Activated CD4-positive, alpha-beta T cell treated with anti-CD3 and anti-CD28 coated beads for 36 hours (primary cell): ENCODE measurements at regions not wholly inside any gene's neighbourhood (a gene's known extent, or its start where the extent isn't known, plus 50 kb on each side); places are given as distances from the start of the nearest gene placed in this dataset.

ENCODE experiments used
- ATAC-seq: fragments of 200-7000 bp; cut with Tn5 transposase; one replicate; pipeline ENCODE4 v1.10.0; 2021; ENCODE audit warnings: mild to moderate bottlenecking, moderate library complexity
- CTCF ChIA-PET: fragments of 350-600 bp; sonication (Branson Sonifier 250); formaldehyde crosslinking; loops from one replicate; lab custom pipeline; 2021; ENCODE audit warnings: antibody characterized with exemption; lab: Charles Lee
- POLR2A ChIA-PET: fragments of 350-600 bp; sonication (Branson Sonifier 250); formaldehyde crosslinking; loops from one replicate; lab custom pipeline; 2021; ENCODE audit warnings: antibody characterized with exemption, inconsistent platforms; lab: Charles Lee
- DNase-seq: peaks from one replicate; pipeline ENCODE4 v3.0.0-alpha.2; 2020
- H3K27ac Mint-ChIP-seq: one replicate; pipeline ENCODE4 v1.8.0; 2021; ENCODE audit warnings: mixed read lengths
- H3K27me3 Mint-ChIP-seq: one replicate; pipeline ENCODE4 v1.8.0; 2021; ENCODE audit warnings: mixed read lengths
- H3K36me3 Mint-ChIP-seq: one replicate; pipeline ENCODE4 v1.8.0; 2021; ENCODE audit warnings: low read depth, mixed read lengths
- H3K4me1 Mint-ChIP-seq: one replicate; pipeline ENCODE4 v1.8.0; 2021; ENCODE audit warnings: mixed read lengths
- H3K4me3 Mint-ChIP-seq: one replicate; pipeline ENCODE4 v1.8.0; 2021; ENCODE audit warnings: mild to moderate bottlenecking, moderate library complexity, mixed read lengths
- H3K9me3 Mint-ChIP-seq: one replicate; pipeline ENCODE4 v1.8.0; 2021; ENCODE audit warnings: low read depth, mixed read lengths
- intact Hi-C, 2 experiments: fragments of 100-400 bp; cut with DNase I in 1 of 2; cut with micrococcal nuclease in 1 of 2; formaldehyde crosslinking; loops; one replicate each; pipeline versions ENCODE4 v1.14.2 to v1.15.1; 2022 to 2024; cut with DNase I, micrococcal nuclease

GRCh38 chr10:94043431-94043990 lies 49.8 kb downstream of the PLCE1 start:
- peaks cover 2% of the 10 kb centered on the region for H3K9me3 Mint-ChIP-seq
- H3K4me3 Mint-ChIP-seq = no peak overlapping the region
- H3K36me3 Mint-ChIP-seq = no peaks in the 10 kb centered on the region
- POLR2A ChIA-PET = no interaction called here
- no peaks in the 10 kb centered on the region for H3K27me3 Mint-ChIP-seq
- no peak overlapping the region for H3K27ac Mint-ChIP-seq
- H3K4me1 Mint-ChIP-seq = peaks cover 3% of the 10 kb centered on the region
- ATAC-seq (no peak), DNase-seq (no peak)
- intact Hi-C loops = no loop called here
- CTCF ChIA-PET = no interaction called here

GRCh38 chr10:94046098-94046497 lies 52.4 kb downstream of the PLCE1 start:
- ChIA-PET CTCF (no interaction called here), POLR2A (no interaction called here)
- no peak overlapping the region for H3K4me3 Mint-ChIP-seq
- no peaks in the 10 kb centered on the region for H3K9me3 Mint-ChIP-seq
- DNase-seq = no peak
- peaks cover 8% of the 10 kb centered on the region for H3K27me3 Mint-ChIP-seq
- no peaks in the 10 kb centered on the region for H3K36me3 Mint-ChIP-seq
- ATAC-seq = no peak
- intact Hi-C loops = no loop called here
- peaks cover 3% of the 10 kb centered on the region for H3K4me1 Mint-ChIP-seq
- H3K27ac Mint-ChIP-seq = no peak overlapping the region

- no peaks in the 10 kb centered on the region for H3K36me3 Mint-ChIP-seq
- H3K9me3 Mint-ChIP-seq = no peaks in the 10 kb centered on the region
- intact Hi-C loops = no loop called here
- no peak overlapping the region for H3K4me3 Mint-ChIP-seq
- H3K27me3 Mint-ChIP-seq = peaks cover 8% of the 10 kb centered on the region
- no peak for ATAC-seq
- DNase-seq = no peak
- CTCF ChIA-PET = no interaction called here
- peaks cover under 1% of the 10 kb centered on the region for H3K4me1 Mint-ChIP-seq
- H3K27ac Mint-ChIP-seq = no peak overlapping the region
- POLR2A ChIA-PET = no interaction called here
Measured at GRCh38 chr10:94047293-94047692, 53.6 kb downstream of the PLCE1 start.

- H3K4me1 Mint-ChIP-seq = no peaks in the 10 kb centered on the region
- H3K9me3 Mint-ChIP-seq = no peaks in the 10 kb centered on the region
Measured at GRCh38 chr10:94049911-94050310, 56.2 kb downstream of the PLCE1 start.

GRCh38 chr10:94052281-94052680 lies 58.5 kb downstream of the PLCE1 start:
- DNase-seq (no peak), ATAC-seq (no peak)
- Mint-ChIP-seq H3K27ac (no peak overlapping the region), H3K4me1 (no peaks in the 10 kb centered on the region), H3K9me3 (no peaks in the 10 kb centered on the region), H3K36me3 (no peaks in the 10 kb centered on the region), H3K27me3 (peaks cover 8% of the 10 kb centered on the region), H3K4me3 (no peak overlapping the region)
- intact Hi-C loops = no loop called here
- POLR2A ChIA-PET = no interaction called here
- CTCF ChIA-PET = no interaction called here

More at GRCh38 chr10:94049911-94050310, 56.2 kb downstream of the PLCE1 start:
- DNase-seq (no peak), ATAC-seq (no peak)
- intact Hi-C loops = no loop called here
- Mint-ChIP-seq H3K36me3 (no peaks in the 10 kb centered on the region), H3K4me3 (no peak overlapping the region), H3K27me3 (peaks cover 8% of the 10 kb centered on the region), H3K27ac (no peak overlapping the region)
- ChIA-PET CTCF (no interaction called here), POLR2A (no interaction called here)

- no peak overlapping the region for H3K4me3 Mint-ChIP-seq
- DNase-seq (no peak), ATAC-seq (no peak)
- H3K36me3 Mint-ChIP-seq = no peaks in the 10 kb centered on the region
- H3K9me3 Mint-ChIP-seq = no peaks in the 10 kb centered on the region
- peaks cover 8% of the 10 kb centered on the region for H3K27me3 Mint-ChIP-seq
- H3K27ac Mint-ChIP-seq = no peak overlapping the region
- intact Hi-C loops = no loop called here
- ChIA-PET POLR2A (no interaction called here), CTCF (no interaction called here)
- H3K4me1 Mint-ChIP-seq = no peaks in the 10 kb centered on the region
Measured at GRCh38 chr10:94052866-94053791, 59.4 kb downstream of the PLCE1 start.

GRCh38 chr10:94059178-94059883 lies 65.6 kb downstream of the PLCE1 start:
- intact Hi-C loops = no loop called here
- POLR2A ChIA-PET = no interaction called here
- Mint-ChIP-seq H3K36me3 (no peaks in the 10 kb centered on the region), H3K4me3 (no peak overlapping the region), H3K4me1 (no peaks in the 10 kb centered on the region), H3K27me3 (peaks cover 8% of the 10 kb centered on the region), H3K27ac (no peak overlapping the region), H3K9me3 (no peaks in the 10 kb centered on the region)
- ATAC-seq (no peak), DNase-seq (no peak)
- CTCF ChIA-PET = no interaction called here

- H3K9me3 Mint-ChIP-seq = no peaks in the 10 kb centered on the region
- H3K27me3 Mint-ChIP-seq = peaks cover 8% of the 10 kb centered on the region
- ATAC-seq = no peak
- no peaks in the 10 kb centered on the region for H3K36me3 Mint-ChIP-seq
- CTCF ChIA-PET = no interaction called here
- intact Hi-C loops = no loop called here
- H3K4me1 Mint-ChIP-seq = no peaks in the 10 kb centered on the region
- H3K4me3 Mint-ChIP-seq = no peak overlapping the region
- H3K27ac Mint-ChIP-seq = no peak overlapping the region
- POLR2A ChIA-PET = no interaction called here
- DNase-seq = no peak
Measured at GRCh38 chr10:94061026-94061425, 67.3 kb downstream of the PLCE1 start.

- no peak for DNase-seq
- Mint-ChIP-seq H3K4me3 (no peak overlapping the region), H3K27ac (no peak overlapping the region), H3K9me3 (no peaks in the 10 kb centered on the region), H3K4me1 (no peaks in the 10 kb centered on the region), H3K27me3 (peaks cover 8% of the 10 kb centered on the region), H3K36me3 (no peaks in the 10 kb centered on the region)
- POLR2A ChIA-PET = no interaction called here
- no peak for ATAC-seq
- CTCF ChIA-PET = no interaction called here
- intact Hi-C loops = no loop called here
Measured at GRCh38 chr10:94062611-94063010, 68.9 kb downstream of the PLCE1 start.

GRCh38 chr10:94065362-94065761 lies 71.6 kb downstream of the PLCE1 start:
- DNase-seq = no peak
- H3K4me1 Mint-ChIP-seq = no peaks in the 10 kb centered on the region
- no peaks in the 10 kb centered on the region for H3K36me3 Mint-ChIP-seq
- H3K4me3 Mint-ChIP-seq = no peak overlapping the region
- CTCF ChIA-PET = no interaction called here
- no peaks in the 10 kb centered on the region for H3K9me3 Mint-ChIP-seq
- intact Hi-C loops = no loop called here
- POLR2A ChIA-PET = no interaction called here
- no peak for ATAC-seq
- no peak overlapping the region for H3K27ac Mint-ChIP-seq
- H3K27me3 Mint-ChIP-seq = peaks cover 4% of the 10 kb centered on the region

GRCh38 chr10:94065787-94066186 lies 72.1 kb downstream of the PLCE1 start:
- peaks cover 4% of the 10 kb centered on the region for H3K27me3 Mint-ChIP-seq
- CTCF ChIA-PET = no interaction called here
- DNase-seq (no peak), ATAC-seq (no peak)
- H3K4me1 Mint-ChIP-seq = no peaks in the 10 kb centered on the region
- H3K36me3 Mint-ChIP-seq = no peaks in the 10 kb centered on the region
- no peak overlapping the region for H3K4me3 Mint-ChIP-seq
- H3K27ac Mint-ChIP-seq = no peak overlapping the region
- intact Hi-C loops = no loop called here
- no peaks in the 10 kb centered on the region for H3K9me3 Mint-ChIP-seq
- POLR2A ChIA-PET = no interaction called here

- intact Hi-C loops = no loop called here
- CTCF ChIA-PET = no interaction called here
- Mint-ChIP-seq H3K4me1 (no peaks in the 10 kb centered on the region), H3K9me3 (no peaks in the 10 kb centered on the region), H3K27me3 (peaks cover 4% of the 10 kb centered on the region), H3K36me3 (no peaks in the 10 kb centered on the region), H3K4me3 (no peak overlapping the region), H3K27ac (no peak overlapping the region)
- ATAC-seq (no peak), DNase-seq (peak; percentile 5)
- POLR2A ChIA-PET = no interaction called here
Measured at GRCh38 chr10:94066411-94066810, 72.7 kb downstream of the PLCE1 start.
